HL-60 (cell line): ENCODE measurements at regions not wholly inside any gene's neighbourhood (a gene's known extent, or its start where the extent isn't known, plus 50 kb on each side); places are given as distances from the start of the nearest gene placed in this dataset.
A peak's percentile ranks its signal among the peaks of the same experiment; 100 is the strongest.
"Not testable (repeated sequence)": the region's sequence is repeated elsewhere in the genome, so short reads cannot be mapped to it uniquely, and the experiment has no call there.

Experiments used
- DNase-seq, 2 experiments: peaks; one replicate each; pipeline ENCODE4 v3.0.0-alpha.2; 2010 to 2020; ENCODE audit warnings: low read depth in 1 of 2, low spot score in 1 of 2
- H3K27ac ChIP-seq: fragments of 250-450 bp; sonication (Bioruptor Pico); replicated peaks from 2 replicates; pipeline ENCODE4 v1.5.1; 2020; ENCODE audit warnings: mild to moderate bottlenecking, moderate library complexity
- H3K27me3 ChIP-seq: fragments of 250-450 bp; sonication (Bioruptor Pico); 2 replicates; pipeline ENCODE4 v1.5.1; 2021; ENCODE audit warnings: mild to moderate bottlenecking, moderate library complexity; ENCODE audit not compliant: insufficient read depth, poor library complexity, severe bottlenecking
- H3K4me3 ChIP-seq: replicated peaks from 2 replicates; pipeline ENCODE4 v1.5.1; 2011; ENCODE audit warnings: mild to moderate bottlenecking, control low read depth, low read length; ENCODE audit not compliant: insufficient read depth
- CTCF ChIP-seq: IDR thresholded peaks from one replicate; pipeline ENCODE4 v1.5.1; 2011; ENCODE audit warnings: low read length, control low read depth, inconsistent platforms; ENCODE audit not compliant: insufficient read depth
- GABPA ChIP-seq: IDR thresholded peaks from 2 replicates; pipeline ENCODE4 v1.6.1; 2012; ENCODE audit warnings: low read depth
- POLR2AphosphoS5 ChIP-seq: IDR thresholded peaks from 2 replicates; pipeline ENCODE4 v1.6.1; 2012; ENCODE audit warnings: low read depth
- REST ChIP-seq: IDR thresholded peaks from 2 replicates; pipeline ENCODE4 v1.6.1; 2012; ENCODE audit warnings: low read depth; ENCODE audit not compliant: insufficient replicate concordance
- SPI1 ChIP-seq: IDR thresholded peaks from 2 replicates; pipeline ENCODE4 v1.6.1; 2012; ENCODE audit warnings: low read depth, mild to moderate bottlenecking, borderline replicate concordance

- peak; percentile 91 for TF ChIP-seq CTCF
- TF ChIP-seq GABPA = no peak
- DNase-seq = peak; percentile 45 to 82
- H3K27me3 ChIP-seq = no peaks in the 10 kb centered on the region
- no peak overlapping the region for H3K27ac ChIP-seq
- no peak overlapping the region for H3K4me3 ChIP-seq
These were observed 95.5 kb downstream of the ANKRD10 start for GRCh38 chr13:110819203-110820014.

GRCh38 chr13:110820322-110820721 lies 94.5 kb downstream of the ANKRD10 start:
- no peak for TF ChIP-seq POLR2AphosphoS5
- TF ChIP-seq CTCF = no peak
- TF ChIP-seq SPI1 = no peak
- no peak for TF ChIP-seq GABPA
- TF ChIP-seq REST = no peak
- Histone ChIP-seq H3K27ac (no peak overlapping the region), H3K4me3 (no peak overlapping the region), H3K27me3 (no peaks in the 10 kb centered on the region)
- no peak for DNase-seq

GRCh38 chr13:110821837-110822668 lies 92.8 kb downstream of the ANKRD10 start:
- not testable (repeated sequence) for H3K4me3 ChIP-seq, H3K27me3 ChIP-seq, DNase-seq, H3K27ac ChIP-seq

- H3K27me3 ChIP-seq = no peaks in the 10 kb centered on the region
- no peak for TF ChIP-seq POLR2AphosphoS5
- no peak for TF ChIP-seq REST
- TF ChIP-seq GABPA = no peak
- TF ChIP-seq CTCF = no peak
- TF ChIP-seq SPI1 = no peak
- no peak overlapping the region for H3K4me3 ChIP-seq
- no peak overlapping the region for H3K27ac ChIP-seq
- DNase-seq = no peak
These were observed 92.3 kb downstream of the ANKRD10 start for GRCh38 chr13:110822669-110822945.
